Endodermal cell (in vitro differentiated cells): ENCODE measurements at regions not wholly inside any gene's neighbourhood (a gene's known extent, or its start where the extent isn't known, plus 50 kb on each side); places are given as distances from the start of the nearest gene placed in this dataset.

Experiments used
- DNase-seq: peaks from one replicate; pipeline ENCODE4 v3.0.0-alpha.2; 2017
- H3K27ac ChIP-seq: 2 replicates; pipeline ENCODE4 v1.5.1; 2013; ENCODE audit warnings: mild to moderate bottlenecking, low read depth, low read length, moderate library complexity
- H3K27me3 ChIP-seq: 2 replicates; pipeline ENCODE4 v1.6.1; 2013; ENCODE audit warnings: mild to moderate bottlenecking, low read length, moderate library complexity; ENCODE audit not compliant: insufficient read depth, control insufficient read depth, poor library complexity, severe bottlenecking
- H3K36me3 ChIP-seq: 2 replicates; pipeline ENCODE4 v1.7.0; 2013; ENCODE audit warnings: mild to moderate bottlenecking, low read length, moderate library complexity; ENCODE audit not compliant: control insufficient read depth, insufficient read depth
- H3K4me1 ChIP-seq: one replicate; pipeline ENCODE4 v1.7.0; 2013; ENCODE audit warnings: low read length; ENCODE audit not compliant: control insufficient read depth, insufficient read depth
- H3K4me3 ChIP-seq: 2 replicates; pipeline ENCODE4 v1.5.1; 2013; ENCODE audit warnings: mild to moderate bottlenecking, low read length, moderate library complexity
- H3K9ac ChIP-seq: 2 replicates; pipeline ENCODE4 v1.6.1; 2013; ENCODE audit warnings: mild to moderate bottlenecking, low read length, moderate library complexity; ENCODE audit not compliant: poor library complexity, severe bottlenecking; ENCODE audit errors: extremely low read depth
- H3K9me3 ChIP-seq: 2 replicates; pipeline ENCODE4 v1.6.1; 2013; ENCODE audit warnings: mild to moderate bottlenecking, low read length, moderate library complexity; ENCODE audit not compliant: control insufficient read depth
- H3K27ac Mint-ChIP-seq: 2 replicates; pipeline ENCODE4 v1.8.0; 2020; ENCODE audit warnings: mixed read lengths
- H3K27me3 Mint-ChIP-seq: 2 replicates; pipeline ENCODE4 v1.8.0; 2021; ENCODE audit warnings: mild to moderate bottlenecking, mixed read lengths; ENCODE audit not compliant: insufficient read depth
- H3K36me3 Mint-ChIP-seq: 2 replicates; pipeline ENCODE4 v1.8.0; 2020; ENCODE audit warnings: low read depth, mixed read lengths
- H3K4me1 Mint-ChIP-seq: 2 replicates; pipeline ENCODE4 v1.8.0; 2020; ENCODE audit warnings: mixed read lengths
- H3K4me3 Mint-ChIP-seq: 2 replicates; pipeline ENCODE4 v1.8.0; 2020; ENCODE audit warnings: mild to moderate bottlenecking, moderate library complexity, mixed read lengths
- H3K9me3 Mint-ChIP-seq: 2 replicates; pipeline ENCODE4 v1.8.0; 2020; ENCODE audit warnings: mild to moderate bottlenecking, mixed read lengths
- CTCF ChIP-seq: fragments of 200-600 bp; sonication (generic); conservative IDR thresholded peaks from 2 replicates; pipeline ENCODE4 v1.5.0; 2021; ENCODE audit warnings: antibody characterized with exemption, mild to moderate bottlenecking
- WGBS, 2 experiments: methylation state at CpG; one replicate each; pipeline versions ENCODE4 v1.1.5 to v1.1.7; 2013; ENCODE audit warnings: missing lambda C conversion rate in 2 of 2, mixed read lengths in 1 of 2; ENCODE audit not compliant: insufficient coverage in 1 of 2, insufficient read length in 1 of 2; 5-methylcytosine and 5-hydroxymethylcytosine counted together

- Histone ChIP-seq H3K9ac (no peak overlapping the region), H3K36me3 (no peaks in the 10 kb centered on the region), H3K27me3 (no peaks in the 10 kb centered on the region), H3K4me1 (peaks cover 3% of the 10 kb centered on the region), H3K4me3 (no peak overlapping the region), H3K9me3 (peaks cover 6% of the 10 kb centered on the region), H3K27ac (no peak overlapping the region)
- Mint-ChIP-seq H3K36me3 (no peaks in the 10 kb centered on the region), H3K4me3 (no peak overlapping the region), H3K27me3 (peaks cover 22% of the 10 kb centered on the region), H3K4me1 (peaks cover 8% of the 10 kb centered on the region), H3K27ac (no peak overlapping the region), H3K9me3 (peaks cover 5% of the 10 kb centered on the region)
- WGBS, 2 experiments: 75% methylated on average over 1 of the region's 1 CpG; no CpG with 5 or more reads in 1 of the 2 experiments
- TF ChIP-seq CTCF: no peak
- DNase-seq: no peak
These were observed 100.9 kb upstream of the SERTAD2 start for GRCh38 chr2:64754570-64754969.

GRCh38 chr2:64757126-64757525 lies 103.4 kb upstream of the SERTAD2 start:
- no peak for TF ChIP-seq CTCF
- Mint-ChIP-seq H3K27ac (no peak overlapping the region), H3K27me3 (peaks cover 20% of the 10 kb centered on the region), H3K4me3 (no peak overlapping the region), H3K36me3 (no peaks in the 10 kb centered on the region), H3K9me3 (peaks cover 5% of the 10 kb centered on the region), H3K4me1 (peaks cover under 1% of the 10 kb centered on the region)
- no peak overlapping the region for H3K27ac ChIP-seq
- no peak overlapping the region for H3K9ac ChIP-seq
- no peak overlapping the region for H3K4me3 ChIP-seq
- H3K4me1 ChIP-seq: peaks cover under 1% of the 10 kb centered on the region
- H3K36me3 ChIP-seq: no peaks in the 10 kb centered on the region
- H3K9me3 ChIP-seq: peaks cover 6% of the 10 kb centered on the region
- peaks cover under 1% of the 10 kb centered on the region for H3K27me3 ChIP-seq
- no peak for DNase-seq
- 80 to 94% methylated on average over 1 to 2 of the region's 2 CpGs for WGBS, 2 experiments

GRCh38 chr2:64760128-64760527 lies 106.4 kb upstream of the SERTAD2 start:
- H3K27ac ChIP-seq: no peak overlapping the region
- H3K4me1 ChIP-seq: no peaks in the 10 kb centered on the region
- H3K9me3 ChIP-seq: peaks cover 6% of the 10 kb centered on the region
- no peak overlapping the region for H3K9ac ChIP-seq
- Mint-ChIP-seq H3K4me1 (no peaks in the 10 kb centered on the region), H3K27me3 (peaks cover 35% of the 10 kb centered on the region), H3K36me3 (no peaks in the 10 kb centered on the region), H3K27ac (no peak overlapping the region), H3K4me3 (no peak overlapping the region), H3K9me3 (peaks cover 5% of the 10 kb centered on the region)
- no peak overlapping the region for H3K4me3 ChIP-seq
- peaks cover 19% of the 10 kb centered on the region for H3K27me3 ChIP-seq
- DNase-seq: no peak
- no peak for TF ChIP-seq CTCF
- WGBS, 2 experiments: 94 to 96% methylated on average over 5 of the region's 5 CpGs
- H3K36me3 ChIP-seq: no peaks in the 10 kb centered on the region
